Smooth muscle cell of the brain vasculature (primary cell): ENCODE measurements at regions not wholly inside any gene's neighbourhood (a gene's known extent, or its start where the extent isn't known, plus 50 kb on each side); places are given as distances from the start of the nearest gene placed in this dataset.
"Not testable (repeated sequence)": the region's sequence is repeated elsewhere in the genome, so short reads cannot be mapped to it uniquely, and the experiment has no call there.

Source experiments
- DNase-seq: peaks from one replicate; pipeline ENCODE4 v3.0.0-alpha.2; 2012; ENCODE audit warnings: low read depth, low spot score

- DNase-seq = no peak
Measured at GRCh38 chr19:28444362-28444761, 768.6 kb downstream of the UQCRFS1 start.

- peak; percentile 52 for DNase-seq
Measured at GRCh38 chr19:28443361-28443760, 769.6 kb downstream of the UQCRFS1 start.

GRCh38 chr19:28437390-28438346, 775.3 kb downstream of the UQCRFS1 start:
- no peak for DNase-seq

GRCh38 chr19:28436320-28436719, 776.6 kb downstream of the UQCRFS1 start:
- no peak for DNase-seq

GRCh38 chr19:28435551-28436271, 777.2 kb downstream of the UQCRFS1 start:
- DNase-seq = no peak

- not testable (repeated sequence) for DNase-seq
Measured at GRCh38 chr19:28434794-28435193, 778.2 kb downstream of the UQCRFS1 start.

- not testable (repeated sequence) for DNase-seq
Measured at GRCh38 chr19:28434365-28434764, 778.6 kb downstream of the UQCRFS1 start.

GRCh38 chr19:28433166-28433565, 779.8 kb downstream of the UQCRFS1 start:
- DNase-seq = not testable (repeated sequence)

GRCh38 chr19:28430214-28430613, 782.7 kb downstream of the UQCRFS1 start:
- DNase-seq = no peak

- DNase-seq = no peak
Measured at GRCh38 chr19:28429356-28429755, 783.6 kb downstream of the UQCRFS1 start.

GRCh38 chr19:28428663-28429348, 784.1 kb downstream of the UQCRFS1 start:
- no peak for DNase-seq

GRCh38 chr19:28427376-28428083, 785.4 kb downstream of the UQCRFS1 start:
- no peak for DNase-seq

- no peak for DNase-seq
Measured at GRCh38 chr19:28426730-28427225, 786.2 kb downstream of the UQCRFS1 start.

- DNase-seq = no peak
Measured at GRCh38 chr19:28426110-28426729, 786.7 kb downstream of the UQCRFS1 start.

- no peak for DNase-seq
Measured at GRCh38 chr19:28425046-28425931, 787.7 kb downstream of the UQCRFS1 start.

- no peak for DNase-seq
Measured at GRCh38 chr19:28424662-28425045, 788.3 kb downstream of the UQCRFS1 start.

GRCh38 chr19:28424077-28424476, 788.9 kb downstream of the UQCRFS1 start:
- DNase-seq = no peak

GRCh38 chr19:28422791-28423650, 789.9 kb downstream of the UQCRFS1 start:
- no peak for DNase-seq

GRCh38 chr19:28422046-28422445, 790.9 kb downstream of the UQCRFS1 start:
- no peak for DNase-seq
